ENCODE measurements at regions not wholly inside any gene's neighbourhood (a gene's known extent, or its start where the extent isn't known, plus 50 kb on each side); places are given as distances from the start of the nearest gene placed in this dataset.

DNA sequence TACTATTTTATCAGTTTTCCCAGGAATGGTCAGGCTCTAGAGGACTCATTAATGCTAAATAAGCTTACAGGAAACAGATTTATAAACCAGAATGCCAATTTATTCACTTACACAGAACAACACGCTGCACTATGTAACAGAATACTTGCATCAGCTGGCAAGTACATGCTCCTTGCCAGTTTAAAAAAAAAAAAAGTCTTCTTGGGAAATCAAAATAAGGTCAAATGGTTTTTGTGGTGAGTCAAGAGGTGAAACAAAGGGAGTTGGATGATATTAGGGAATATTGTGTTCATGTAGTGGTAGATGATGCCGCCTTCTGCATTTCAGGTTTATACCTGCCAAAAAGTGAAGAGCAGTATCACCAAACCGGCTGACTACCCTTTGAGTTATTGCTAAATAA, 1322.1 kb upstream of the ZEB2 start:
- TF ChIP-seq, protein P1, sequence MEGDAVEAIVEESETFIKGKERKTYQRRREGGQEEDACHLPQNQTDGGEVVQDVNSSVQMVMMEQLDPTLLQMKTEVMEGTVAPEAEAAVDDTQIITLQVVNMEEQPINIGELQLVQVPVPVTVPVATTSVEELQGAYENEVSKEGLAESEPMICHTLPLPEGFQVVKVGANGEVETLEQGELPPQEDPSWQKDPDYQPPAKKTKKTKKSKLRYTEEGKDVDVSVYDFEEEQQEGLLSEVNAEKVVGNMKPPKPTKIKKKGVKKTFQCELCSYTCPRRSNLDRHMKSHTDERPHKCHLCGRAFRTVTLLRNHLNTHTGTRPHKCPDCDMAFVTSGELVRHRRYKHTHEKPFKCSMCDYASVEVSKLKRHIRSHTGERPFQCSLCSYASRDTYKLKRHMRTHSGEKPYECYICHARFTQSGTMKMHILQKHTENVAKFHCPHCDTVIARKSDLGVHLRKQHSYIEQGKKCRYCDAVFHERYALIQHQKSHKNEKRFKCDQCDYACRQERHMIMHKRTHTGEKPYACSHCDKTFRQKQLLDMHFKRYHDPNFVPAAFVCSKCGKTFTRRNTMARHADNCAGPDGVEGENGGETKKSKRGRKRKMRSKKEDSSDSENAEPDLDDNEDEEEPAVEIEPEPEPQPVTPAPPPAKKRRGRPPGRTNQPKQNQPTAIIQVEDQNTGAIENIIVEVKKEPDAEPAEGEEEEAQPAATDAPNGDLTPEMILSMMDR (IDR thresholded peaks at IDR 0.05) = no peak
- H3K4me3 Mint-ChIP-seq (ENCODE audit: unreplicated experiment) = no peak overlapping the region
- DNase-seq (ENCODE audit: low spot score) = no peak
- no peaks in the 10 kb centered on the region for H3K27me3 Mint-ChIP-seq (ENCODE audit: low read depth)
- no peaks in the 10 kb centered on the region for H3K36me3 Mint-ChIP-seq (ENCODE audit: low read depth)
- H3K9me3 Mint-ChIP-seq (ENCODE audit: low read depth) = no peaks in the 10 kb centered on the region
- no peaks in the 10 kb centered on the region for H3K4me1 Mint-ChIP-seq (ENCODE audit: low read depth)
- no peak overlapping the region for H3K27ac Mint-ChIP-seq (ENCODE audit: unreplicated experiment)

DNA sequence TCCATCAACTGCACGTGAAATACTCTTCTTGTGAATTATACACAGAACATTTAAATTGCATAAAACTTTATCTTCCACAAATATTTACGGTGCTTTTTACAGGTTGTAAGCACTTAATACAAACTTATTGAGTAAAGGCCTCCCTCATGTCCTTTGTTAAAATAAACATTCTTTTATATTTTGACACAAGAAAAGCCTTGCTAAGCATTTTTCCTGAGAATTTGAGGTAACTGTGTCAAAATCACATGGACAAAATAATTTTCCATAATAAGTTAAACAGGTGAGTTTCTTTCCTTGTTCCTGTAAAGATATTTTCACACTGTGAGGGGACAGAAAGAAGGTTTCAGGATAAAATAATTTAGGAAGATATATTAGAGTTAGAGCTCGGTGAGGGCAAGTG, 1317.1 kb upstream of the ZEB2 start:
- Mint-ChIP-seq H3K27me3 (ENCODE audit: low read depth) (no peaks in the 10 kb centered on the region), H3K4me1 (ENCODE audit: low read depth) (no peaks in the 10 kb centered on the region), H3K36me3 (ENCODE audit: low read depth) (no peaks in the 10 kb centered on the region), H3K27ac (ENCODE audit: unreplicated experiment) (no peak overlapping the region), H3K4me3 (ENCODE audit: unreplicated experiment) (no peak overlapping the region), H3K9me3 (ENCODE audit: low read depth) (peaks cover 2% of the 10 kb centered on the region)
- TF ChIP-seq, protein P1 (IDR thresholded peaks at IDR 0.05) = no peak
- DNase-seq (ENCODE audit: low spot score) = no peak

DNA sequence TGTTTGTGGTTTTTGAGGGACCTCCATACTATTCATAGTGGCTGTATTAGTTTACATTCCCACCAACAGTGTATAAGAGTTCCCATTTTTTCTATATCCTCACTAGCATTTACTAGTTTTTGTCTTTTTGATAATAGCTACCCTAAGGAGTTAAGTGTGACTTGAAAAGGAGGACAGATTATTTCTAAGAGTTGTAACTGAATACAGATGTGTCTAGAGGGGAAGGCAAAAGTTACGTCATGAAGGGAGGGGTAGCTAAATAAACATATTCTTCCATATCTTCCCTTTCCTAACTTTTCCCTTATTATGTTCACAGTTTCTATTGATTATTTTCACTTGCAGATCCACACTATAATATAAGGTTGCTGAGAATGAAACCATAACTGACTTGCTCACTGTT, 1315.7 kb upstream of the ZEB2 start:
- Mint-ChIP-seq H3K36me3 (ENCODE audit: low read depth) (no peaks in the 10 kb centered on the region), H3K27ac (ENCODE audit: unreplicated experiment) (no peak overlapping the region), H3K4me3 (ENCODE audit: unreplicated experiment) (no peak overlapping the region), H3K9me3 (ENCODE audit: low read depth) (peaks cover 2% of the 10 kb centered on the region), H3K4me1 (ENCODE audit: low read depth) (no peaks in the 10 kb centered on the region), H3K27me3 (ENCODE audit: low read depth) (no peaks in the 10 kb centered on the region)
- TF ChIP-seq, protein P1 (IDR thresholded peaks at IDR 0.05) = no peak
- DNase-seq (ENCODE audit: low spot score) = no peak

DNA sequence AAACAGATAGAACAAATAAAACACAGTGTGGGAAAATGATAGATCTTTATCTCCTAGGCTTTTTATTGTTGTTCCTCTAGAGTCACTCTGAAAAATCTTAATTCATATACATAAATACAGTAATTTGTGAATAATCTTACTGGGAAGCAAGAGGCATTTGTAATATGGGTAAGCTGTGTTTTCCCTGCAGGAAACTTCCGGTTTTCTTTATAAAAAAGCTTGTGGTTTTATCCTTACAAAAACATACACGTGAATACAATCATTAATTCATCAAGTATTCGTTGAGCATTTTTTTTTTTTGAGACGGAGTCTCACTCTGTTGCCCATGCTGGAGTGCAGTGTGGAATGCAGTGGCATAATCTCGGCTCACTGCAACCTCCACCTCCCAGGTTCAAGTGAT, 1312.8 kb upstream of the ZEB2 start:
- Mint-ChIP-seq H3K4me3 (ENCODE audit: unreplicated experiment) (no peak overlapping the region), H3K27ac (ENCODE audit: unreplicated experiment) (no peak overlapping the region), H3K4me1 (ENCODE audit: low read depth) (no peaks in the 10 kb centered on the region), H3K36me3 (ENCODE audit: low read depth) (no peaks in the 10 kb centered on the region), H3K27me3 (ENCODE audit: low read depth) (no peaks in the 10 kb centered on the region), H3K9me3 (ENCODE audit: low read depth) (peaks cover 2% of the 10 kb centered on the region)
- TF ChIP-seq, protein P1 (IDR thresholded peaks at IDR 0.05) = no peak
- DNase-seq (ENCODE audit: low spot score) = no peak

DNA sequence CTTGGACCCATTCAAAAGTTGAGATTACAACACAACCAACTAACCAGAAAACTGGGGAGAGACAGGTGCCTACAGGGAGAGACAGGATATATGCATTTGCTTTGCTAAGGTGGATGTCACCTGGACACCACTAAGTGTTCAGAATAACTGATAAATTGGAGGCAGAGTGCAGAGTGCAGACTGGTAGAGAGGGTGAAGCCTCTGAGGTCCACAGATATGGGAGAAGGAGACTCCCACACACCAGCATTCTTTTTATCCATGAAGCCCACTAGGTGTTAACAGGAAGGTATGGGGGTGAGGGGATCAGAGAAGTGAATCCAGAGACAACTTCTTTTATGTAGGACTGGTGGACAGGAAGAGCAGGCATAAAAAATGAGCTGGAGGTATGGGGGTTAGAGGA, 1310.0 kb upstream of the ZEB2 start:
- Mint-ChIP-seq H3K4me1 (ENCODE audit: low read depth) (no peaks in the 10 kb centered on the region), H3K27ac (ENCODE audit: unreplicated experiment) (no peak overlapping the region), H3K4me3 (ENCODE audit: unreplicated experiment) (no peak overlapping the region), H3K36me3 (ENCODE audit: low read depth) (no peaks in the 10 kb centered on the region), H3K9me3 (ENCODE audit: low read depth) (peaks cover 2% of the 10 kb centered on the region), H3K27me3 (ENCODE audit: low read depth) (no peaks in the 10 kb centered on the region)
- TF ChIP-seq, protein P1 (IDR thresholded peaks at IDR 0.05) = no peak
- no peak for DNase-seq (ENCODE audit: low spot score)
